HEK293 (cell line): ENCODE measurements at regions not wholly inside any gene's neighbourhood (a gene's known extent, or its start where the extent isn't known, plus 50 kb on each side); places are given as distances from the start of the nearest gene placed in this dataset.

Experiments used
- CTCF ChIA-PET: fragments of 350-600 bp; formaldehyde crosslinking; extraction: SDS; loops from one replicate; lab custom pipeline; 2021; ENCODE audit warnings: antibody characterized with exemption; lab: Yijun Ruan, JAX
- POLR2A ChIA-PET: fragments of 300-600 bp; formaldehyde crosslinking; extraction: SDS; loops from one replicate; lab custom pipeline; 2020; ENCODE audit warnings: antibody characterized with exemption, inconsistent platforms; lab: Yijun Ruan, JAX
- H3K27ac ChIP-seq: fragments of 200-500 bp; sonication (Bioruptor generic); 2 replicates; pipeline ENCODE4 v1.5.1; 2014; ENCODE audit warnings: low read depth, low read length, control low read depth, inconsistent platforms; ENCODE audit errors: extremely low read depth
- H3K36me3 ChIP-seq, 2 experiments: fragments of 200-500 bp in 1 of 2; sonication (Bioruptor generic) in 1 of 2; 1 replicate in 1 of 2; 2 replicates in 1 of 2; pipeline ENCODE4 v1.5.1; 2014 to 2017; ENCODE audit warnings: inconsistent platforms in 2 of 2, low read length in 2 of 2; ENCODE audit not compliant: control insufficient read depth in 2 of 2, insufficient read depth in 1 of 2
- H3K4me1 ChIP-seq: fragments of 200-500 bp; sonication (Bioruptor generic); 2 replicates; pipeline ENCODE4 v1.5.1; 2014; ENCODE audit warnings: mild to moderate bottlenecking, low read length, inconsistent platforms; ENCODE audit not compliant: control insufficient read depth, insufficient read depth
- H3K4me3 ChIP-seq: 2 replicates; pipeline ENCODE4 v1.5.1; 2011; ENCODE audit warnings: low read depth, mild to moderate bottlenecking, control low read depth, low read length, moderate library complexity
- H3K9me3 ChIP-seq: fragments of 200-500 bp; sonication (Bioruptor generic); 2 replicates; pipeline ENCODE4 v1.5.1; 2014; ENCODE audit warnings: low read depth, low read length, inconsistent platforms; ENCODE audit not compliant: control insufficient read depth, insufficient read depth
- BCL11B ChIP-seq: fragments of 450-650 bp; formaldehyde crosslinking; IDR thresholded peaks from 2 replicates; pipeline ENCODE4 v1.5.1; 2016; ENCODE audit warnings: low read depth, missing biosample characterization, missing genetic modification characterization
- GLI2 ChIP-seq: fragments of 450-650 bp; formaldehyde crosslinking; IDR thresholded peaks from 2 replicates; pipeline ENCODE4; 2017; ENCODE audit warnings: missing biosample characterization, missing genetic modification characterization, low read depth, borderline replicate concordance
- RBAK ChIP-seq: fragments of 450-650 bp; formaldehyde crosslinking; IDR thresholded peaks from 2 replicates; pipeline ENCODE4 v1.5.1; 2016; ENCODE audit warnings: missing biosample characterization, missing genetic modification characterization
- SCRT2 ChIP-seq: fragments of 450-650 bp; formaldehyde crosslinking; IDR thresholded peaks from 2 replicates; pipeline ENCODE4 v1.5.1; 2016; ENCODE audit warnings: missing biosample characterization, missing genetic modification characterization
- SP3 ChIP-seq: fragments of 450-650 bp; formaldehyde crosslinking; IDR thresholded peaks from 2 replicates; pipeline ENCODE4 v1.5.1; 2016; ENCODE audit warnings: missing biosample characterization, missing genetic modification characterization
- ZBTB17 ChIP-seq: fragments of 450-650 bp; formaldehyde crosslinking; IDR thresholded peaks from 2 replicates; pipeline ENCODE4 v1.5.1; 2016; ENCODE audit warnings: missing biosample characterization, missing genetic modification characterization
- ZFHX2 ChIP-seq: fragments of 450-650 bp; formaldehyde crosslinking; conservative IDR thresholded peaks from 2 replicates; pipeline ENCODE4 v1.5.1; 2016; ENCODE audit warnings: missing biosample characterization, missing genetic modification characterization
- ZFP69B ChIP-seq: fragments of 450-650 bp; formaldehyde crosslinking; IDR thresholded peaks from 2 replicates; pipeline ENCODE4 v1.5.1; 2016; ENCODE audit warnings: missing biosample characterization, missing genetic modification characterization
- ZNF133 ChIP-seq: fragments of 450-650 bp; formaldehyde crosslinking; IDR thresholded peaks from 2 replicates; pipeline ENCODE4 v1.5.1; 2016; ENCODE audit warnings: missing biosample characterization, missing genetic modification characterization
- ZNF2 ChIP-seq: fragments of 450-650 bp; formaldehyde crosslinking; IDR thresholded peaks from 2 replicates; pipeline ENCODE4 v1.5.1; 2016; ENCODE audit warnings: missing biosample characterization, missing genetic modification characterization
- ZNF214 ChIP-seq: fragments of 450-650 bp; formaldehyde crosslinking; IDR thresholded peaks from 2 replicates; pipeline ENCODE4 v1.5.1; 2017; ENCODE audit warnings: missing biosample characterization, mild to moderate bottlenecking, missing genetic modification characterization, borderline replicate concordance
- ZNF426 ChIP-seq: fragments of 450-650 bp; formaldehyde crosslinking; IDR thresholded peaks from 2 replicates; pipeline ENCODE4 v1.5.1; 2017; ENCODE audit warnings: missing biosample characterization, missing genetic modification characterization, mild to moderate bottlenecking, inconsistent platforms, moderate library complexity
- ZNF596 ChIP-seq: fragments of 450-650 bp; IDR thresholded peaks from 2 replicates; pipeline ENCODE4 v1.5.0; 2018; ENCODE audit warnings: missing biosample characterization, mild to moderate bottlenecking, missing genetic modification characterization, moderate library complexity
- ZNF600 ChIP-seq: fragments of 450-650 bp; formaldehyde crosslinking; IDR thresholded peaks from 2 replicates; pipeline ENCODE4 v1.5.1; 2016; ENCODE audit warnings: missing biosample characterization, missing genetic modification characterization
- ZNF621 ChIP-seq: fragments of 450-650 bp; formaldehyde crosslinking; IDR thresholded peaks from 2 replicates; pipeline ENCODE4 v1.5.1; 2017; ENCODE audit warnings: missing biosample characterization, missing genetic modification characterization
- ZNF658 ChIP-seq: fragments of 450-650 bp; formaldehyde crosslinking; IDR thresholded peaks from 2 replicates; pipeline ENCODE4; 2016; ENCODE audit warnings: missing biosample characterization, missing genetic modification characterization
- ZNF747 ChIP-seq: fragments of 450-650 bp; formaldehyde crosslinking; IDR thresholded peaks from 2 replicates; pipeline ENCODE4 v1.5.1; 2016; ENCODE audit warnings: missing biosample characterization, missing genetic modification characterization
- ZNF76 ChIP-seq: fragments of 450-650 bp; formaldehyde crosslinking; IDR thresholded peaks from 2 replicates; pipeline ENCODE4; 2016; ENCODE audit warnings: low read depth, missing biosample characterization, missing genetic modification characterization, borderline replicate concordance
- ZNF843 ChIP-seq: fragments of 450-650 bp; formaldehyde crosslinking; IDR thresholded peaks from 2 replicates; pipeline ENCODE4 v1.5.1; 2016; ENCODE audit warnings: missing biosample characterization, missing genetic modification characterization
- ZXDB ChIP-seq: fragments of 450-650 bp; formaldehyde crosslinking; IDR thresholded peaks from 2 replicates; pipeline ENCODE4 v1.5.1; 2016; ENCODE audit warnings: missing biosample characterization, missing genetic modification characterization
- TF ChIP-seq, protein P1 (sequence below): fragments of 450-650 bp; formaldehyde crosslinking; optimal IDR thresholded peaks from 2 replicates; pipeline ENCODE3; 2016; ENCODE audit warnings: missing biosample characterization, mild to moderate bottlenecking, missing genetic modification characterization

GRCh38 chr4:20085653-20086052 is 166.1 kb upstream of the SLIT2 start:
- no peaks in the 10 kb centered on the region for H3K9me3 ChIP-seq
- no peak overlapping the region for H3K27ac ChIP-seq
- H3K4me3 ChIP-seq: no peak overlapping the region
- TF ChIP-seq SCRT2 (tag by site-specific recombination): peak; percentile 65
- no peak for TF ChIP-seq RBAK (tag by site-specific recombination)
- H3K36me3 ChIP-seq: no peaks in the 10 kb centered on the region
- POLR2A ChIA-PET: no interaction called here
- no peaks in the 10 kb centered on the region for H3K4me1 ChIP-seq
- CTCF ChIA-PET: no interaction called here

DNA sequence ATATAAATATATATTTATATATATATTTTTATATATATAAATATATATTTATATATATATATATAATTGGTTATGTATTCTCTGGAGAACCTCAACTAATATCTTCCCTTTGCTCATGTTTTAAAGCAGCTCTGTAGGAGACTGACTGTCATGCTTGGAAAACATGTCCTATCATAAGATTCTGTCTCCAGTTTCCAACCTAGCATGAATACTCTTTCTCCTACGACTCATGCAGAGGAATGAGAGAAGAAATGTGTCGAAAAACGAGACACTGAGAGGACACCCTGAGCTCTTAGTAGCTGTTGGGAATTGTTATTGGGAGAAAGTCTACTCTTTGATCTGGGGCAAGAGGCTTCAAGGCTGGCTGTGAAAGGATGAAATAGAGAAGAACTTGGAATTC is 166.5 kb upstream of the SLIT2 start:
- no peaks in the 10 kb centered on the region for H3K36me3 ChIP-seq
- TF ChIP-seq ZNF596 (tag by site-specific recombination) (no peak), GLI2 (tag by site-specific recombination) (no peak), ZNF2 (tag by site-specific recombination) (no peak)
- no peaks in the 10 kb centered on the region for H3K4me1 ChIP-seq
- H3K9me3 ChIP-seq: no peaks in the 10 kb centered on the region
- CTCF ChIA-PET: no interaction called here
- no peak overlapping the region for H3K27ac ChIP-seq
- H3K4me3 ChIP-seq: no peak overlapping the region
- POLR2A ChIA-PET: no interaction called here

DNA sequence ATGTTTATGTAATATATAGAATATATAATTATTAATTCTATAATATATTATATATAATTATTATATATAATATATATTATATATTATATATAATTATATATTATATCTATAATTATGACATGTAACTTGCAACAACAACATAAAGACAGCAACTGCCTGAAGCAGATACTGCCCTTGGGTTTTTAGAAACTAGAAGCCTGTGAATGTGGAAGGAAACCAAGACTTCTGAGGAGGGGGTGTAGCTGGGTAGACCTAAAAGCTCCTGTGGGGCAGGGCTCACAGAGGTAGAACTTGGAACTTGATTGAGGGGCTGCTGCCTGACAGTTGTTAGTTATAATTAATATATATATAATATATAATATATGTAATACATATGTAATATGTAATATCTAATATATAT is 167.2 kb upstream of the SLIT2 start:
- no peaks in the 10 kb centered on the region for H3K9me3 ChIP-seq
- no peaks in the 10 kb centered on the region for H3K4me1 ChIP-seq
- ChIA-PET CTCF (no interaction called here), POLR2A (no interaction called here)
- H3K27ac ChIP-seq: no peak overlapping the region
- H3K36me3 ChIP-seq: no peaks in the 10 kb centered on the region
- TF ChIP-seq ZFP69B (tag by site-specific recombination): no peak
- no peak for TF ChIP-seq ZNF843 (tag by site-specific recombination)
- no peak for TF ChIP-seq ZNF747 (tag by site-specific recombination)
- H3K4me3 ChIP-seq: no peak overlapping the region

- Histone ChIP-seq H3K27ac (no peak overlapping the region), H3K4me3 (no peak overlapping the region), H3K9me3 (no peaks in the 10 kb centered on the region), H3K36me3 (no peaks in the 10 kb centered on the region), H3K4me1 (peaks cover 3% of the 10 kb centered on the region; the same call in 1 of the 2 replicates)
- CTCF ChIA-PET: no interaction called here
- POLR2A ChIA-PET: no interaction called here
- no peak for TF ChIP-seq ZNF600 (tag by site-specific recombination)
- no peak for TF ChIP-seq ZNF214
- no peak for TF ChIP-seq ZNF76
- TF ChIP-seq ZXDB (tag by site-specific recombination): no peak
- no peak for TF ChIP-seq ZNF426 (tag by site-specific recombination)
- no peak for TF ChIP-seq SP3 (tag by site-specific recombination)
- TF ChIP-seq ZBTB17 (tag by site-specific recombination): no peak
- TF ChIP-seq ZNF658 (tag by site-specific recombination): no peak
- TF ChIP-seq, protein P1, sequence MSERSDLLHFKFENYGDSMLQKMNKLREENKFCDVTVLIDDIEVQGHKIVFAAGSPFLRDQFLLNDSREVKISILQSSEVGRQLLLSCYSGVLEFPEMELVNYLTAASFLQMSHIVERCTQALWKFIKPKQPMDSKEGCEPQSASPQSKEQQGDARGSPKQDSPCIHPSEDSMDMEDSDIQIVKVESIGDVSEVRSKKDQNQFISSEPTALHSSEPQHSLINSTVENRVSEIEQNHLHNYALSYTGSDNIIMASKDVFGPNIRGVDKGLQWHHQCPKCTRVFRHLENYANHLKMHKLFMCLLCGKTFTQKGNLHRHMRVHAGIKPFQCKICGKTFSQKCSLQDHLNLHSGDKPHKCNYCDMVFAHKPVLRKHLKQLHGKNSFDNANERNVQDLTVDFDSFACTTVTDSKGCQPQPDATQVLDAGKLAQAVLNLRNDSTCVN (tag by site-specific recombination): no peak
- no peak for TF ChIP-seq ZFHX2 (tag by site-specific recombination)
- TF ChIP-seq ZNF133 (tag by site-specific recombination): no peak
- no peak for TF ChIP-seq ZNF621 (tag by site-specific recombination)
- TF ChIP-seq BCL11B (tag by site-specific recombination): no peak
Observed at GRCh38 chr4:20078644-20079043, 173.1 kb upstream of the SLIT2 start.
